ENCODE measurements at regions not wholly inside any gene's neighbourhood (a gene's known extent, or its start where the extent isn't known, plus 50 kb on each side); places are given as distances from the start of the nearest gene placed in this dataset.

Small RNA genes lying in the stretch of these regions (small RNA-seq; reads per million reads assigned to genes)
- gene AC084759.1: 0 reads per million in 4 donors

Data from stomach (tissue), 4 donors.